GM23338 (cell line): ENCODE measurements at regions not wholly inside any gene's neighbourhood (a gene's known extent, or its start where the extent isn't known, plus 50 kb on each side); places are given as distances from the start of the nearest gene placed in this dataset.

ENCODE experiments used
- CREB1 ChIP-seq: fragments of 250-450 bp; sonication (Bioruptor Pico); IDR thresholded peaks from 2 replicates; pipeline ENCODE4 v1.5.0; 2020; ENCODE audit warnings: low read depth, mild to moderate bottlenecking, moderate library complexity
- CTCF ChIP-seq, 2 experiments: fragments of 200-600 bp in 1 of 2; sonication (generic) in 1 of 2; conservative IDR thresholded peaks; 2 replicates each; pipeline versions ENCODE4 v1.5.1 to v1.6.1; 2016 to 2017; ENCODE audit warnings: antibody characterized with exemption in 2 of 2, low read depth in 2 of 2, mild to moderate bottlenecking in 2 of 2, moderate library complexity in 1 of 2
- EZH2 ChIP-seq: fragments of 200-600 bp; sonication (generic); IDR thresholded peaks from one replicate; pipeline ENCODE4 v1.8.0; 2017; ENCODE audit warnings: antibody characterized with exemption, mild to moderate bottlenecking, low read depth; ENCODE audit not compliant: unreplicated experiment
- EZH2phosphoT487 ChIP-seq: fragments of 200-600 bp; sonication (generic); IDR thresholded peaks from one replicate; pipeline ENCODE4 v1.8.1; 2018; ENCODE audit warnings: antibody characterized with exemption; ENCODE audit not compliant: unreplicated experiment
- JUNB ChIP-seq: IDR thresholded peaks from one replicate; pipeline ENCODE4 v1.6.1; 2016; ENCODE audit warnings: antibody characterized with exemption; ENCODE audit not compliant: unreplicated experiment
- POLR2AphosphoS5 ChIP-seq: IDR thresholded peaks from 2 replicates; pipeline ENCODE4 v1.6.1; 2016; ENCODE audit warnings: antibody characterized with exemption, low read depth
- REST ChIP-seq: IDR thresholded peaks from one replicate; pipeline ENCODE4 v1.6.1; 2018; ENCODE audit warnings: antibody characterized with exemption; ENCODE audit not compliant: unreplicated experiment
- STAT1 ChIP-seq: IDR thresholded peaks from one replicate; pipeline ENCODE4 v1.6.1; 2016; ENCODE audit warnings: antibody characterized with exemption; ENCODE audit not compliant: unreplicated experiment
- ZNF114 ChIP-seq: fragments of 250-450 bp; sonication (Bioruptor Pico); IDR thresholded peaks from 2 replicates; pipeline ENCODE4 v1.5.0; 2020; ENCODE audit warnings: mild to moderate bottlenecking, moderate library complexity
- ZNF331 ChIP-seq: fragments of 250-450 bp; sonication (Bioruptor Pico); IDR thresholded peaks from 2 replicates; pipeline ENCODE4 v1.5.0; 2020; ENCODE audit warnings: low read depth, mild to moderate bottlenecking, moderate library complexity
- ZNF462 ChIP-seq: fragments of 250-450 bp; sonication (Bioruptor Pico); IDR thresholded peaks from 2 replicates; pipeline ENCODE4 v1.5.0; 2020; ENCODE audit warnings: mild to moderate bottlenecking, moderate library complexity
- TF ChIP-seq, protein P1 (sequence below): IDR thresholded peaks from 2 replicates; pipeline ENCODE4 v1.6.1; 2016; ENCODE audit warnings: antibody characterized with exemption

GRCh38 chr15:25106209-25106608, 151.4 kb downstream of the SNRPN start:
- no peak for TF ChIP-seq CTCF (conservative IDR thresholded peaks at IDR 0.05; ENCODE audit: low read depth in 2 of 2)
- TF ChIP-seq EZH2 = no peak
- no peak for TF ChIP-seq CREB1 (CRISPR knock-in tag)
- no peak for TF ChIP-seq POLR2AphosphoS5
- TF ChIP-seq STAT1 = no peak
- no peak for TF ChIP-seq JUNB
- TF ChIP-seq ZNF114 = no peak
- TF ChIP-seq EZH2phosphoT487 = no peak
- no peak for TF ChIP-seq REST
- no peak for TF ChIP-seq ZNF462 (CRISPR knock-in tag)
- TF ChIP-seq, protein P1, sequence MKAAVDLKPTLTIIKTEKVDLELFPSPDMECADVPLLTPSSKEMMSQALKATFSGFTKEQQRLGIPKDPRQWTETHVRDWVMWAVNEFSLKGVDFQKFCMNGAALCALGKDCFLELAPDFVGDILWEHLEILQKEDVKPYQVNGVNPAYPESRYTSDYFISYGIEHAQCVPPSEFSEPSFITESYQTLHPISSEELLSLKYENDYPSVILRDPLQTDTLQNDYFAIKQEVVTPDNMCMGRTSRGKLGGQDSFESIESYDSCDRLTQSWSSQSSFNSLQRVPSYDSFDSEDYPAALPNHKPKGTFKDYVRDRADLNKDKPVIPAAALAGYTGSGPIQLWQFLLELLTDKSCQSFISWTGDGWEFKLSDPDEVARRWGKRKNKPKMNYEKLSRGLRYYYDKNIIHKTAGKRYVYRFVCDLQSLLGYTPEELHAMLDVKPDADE = no peak
- TF ChIP-seq ZNF331 (CRISPR knock-in tag) = no peak
